ENCODE measurements at regions not wholly inside any gene's neighbourhood (a gene's known extent, or its start where the extent isn't known, plus 50 kb on each side); places are given as distances from the start of the nearest gene placed in this dataset.

GRCh38 chr13:84500016-84500415 lies 617.7 kb upstream of the SLITRK1 start:
- Histone ChIP-seq H3K27me3 (no peaks in the 10 kb centered on the region), H3K36me3 (no peaks in the 10 kb centered on the region), H3K4me3 (no peak overlapping the region), H3K4me1 (no peaks in the 10 kb centered on the region), H3K27ac (no peak overlapping the region), H3K9me3 (no peaks in the 10 kb centered on the region)
- TF ChIP-seq EP300 (IDR thresholded peaks at IDR 0.05; ENCODE audit: low read depth) (no peak), CTCF (IDR thresholded peaks at IDR 0.05) (no peak), POLR2A (IDR thresholded peaks at IDR 0.05) (no peak), POLR2AphosphoS5 (IDR thresholded peaks at IDR 0.05) (no peak)
- WGBS, 2 donors (ENCODE audit: low coverage in 1 of 2): 36 to 56% methylated on average over 1 of the region's 1 CpG
- in situ Hi-C loops (cut with MboI; ENCODE audit: low pct_ligation_motif_present in 1 of 4, low pct_unique_long_range_greater_than_20kb in 1 of 4, low sequenced_read_pairs in 3 of 4): no loop called here
- intact Hi-C loops (cut with DNase I; ENCODE audit: low total_unique reads): no loop called here
- DNase-seq: no peak

- no peaks in the 10 kb centered on the region for H3K9me3 ChIP-seq
- H3K4me1 ChIP-seq: no peaks in the 10 kb centered on the region
- no peak overlapping the region for H3K4me3 ChIP-seq
- no peak overlapping the region for H3K27ac ChIP-seq
- in situ Hi-C loops (cut with MboI; ENCODE audit: low pct_ligation_motif_present in 1 of 4, low pct_unique_long_range_greater_than_20kb in 1 of 4, low sequenced_read_pairs in 3 of 4): no loop called here
- TF ChIP-seq POLR2A (IDR thresholded peaks at IDR 0.05): no peak
- TF ChIP-seq EP300 (IDR thresholded peaks at IDR 0.05; ENCODE audit: low read depth): no peak
- no peak for TF ChIP-seq POLR2AphosphoS5 (IDR thresholded peaks at IDR 0.05)
- TF ChIP-seq CTCF (IDR thresholded peaks at IDR 0.05): no peak
- 78 to 86% methylated on average over 4 to 5 of the region's 5 CpGs for WGBS, 2 donors (ENCODE audit: low coverage in 1 of 2)
- intact Hi-C loops (cut with DNase I; ENCODE audit: low total_unique reads): no loop called here
- H3K36me3 ChIP-seq: no peaks in the 10 kb centered on the region
- no peak for DNase-seq
- no peaks in the 10 kb centered on the region for H3K27me3 ChIP-seq
Measured at GRCh38 chr13:84497613-84498012, 615.3 kb upstream of the SLITRK1 start.

- DNase-seq: no peak
- Histone ChIP-seq H3K4me1 (no peaks in the 10 kb centered on the region), H3K9me3 (no peaks in the 10 kb centered on the region), H3K36me3 (no peaks in the 10 kb centered on the region), H3K4me3 (no peak overlapping the region), H3K27me3 (no peaks in the 10 kb centered on the region), H3K27ac (no peak overlapping the region)
- in situ Hi-C loops (cut with MboI; ENCODE audit: low pct_ligation_motif_present in 1 of 4, low pct_unique_long_range_greater_than_20kb in 1 of 4, low sequenced_read_pairs in 3 of 4) (no loop called here), intact Hi-C loops (cut with DNase I; ENCODE audit: low total_unique reads) (no loop called here)
- WGBS, 2 donors (ENCODE audit: low coverage in 1 of 2): 67 to 83% methylated on average over 1 to 4 of the region's 4 CpGs
- TF ChIP-seq CTCF (IDR thresholded peaks at IDR 0.05) (no peak), POLR2A (IDR thresholded peaks at IDR 0.05) (no peak), EP300 (IDR thresholded peaks at IDR 0.05; ENCODE audit: low read depth) (no peak), POLR2AphosphoS5 (IDR thresholded peaks at IDR 0.05) (no peak)
Measured at GRCh38 chr13:84491952-84492351, 609.7 kb upstream of the SLITRK1 start.

GRCh38 chr13:84487752-84488151 lies 605.5 kb upstream of the SLITRK1 start:
- Histone ChIP-seq H3K27ac (no peak overlapping the region), H3K4me1 (no peaks in the 10 kb centered on the region), H3K27me3 (no peaks in the 10 kb centered on the region), H3K9me3 (peaks cover 0 to 2% of the 10 kb centered on the region in 2 donors), H3K36me3 (no peaks in the 10 kb centered on the region), H3K4me3 (no peak overlapping the region)
- intact Hi-C loops (cut with DNase I; ENCODE audit: low total_unique reads) (no loop called here), in situ Hi-C loops (cut with MboI; ENCODE audit: low pct_ligation_motif_present in 1 of 4, low pct_unique_long_range_greater_than_20kb in 1 of 4, low sequenced_read_pairs in 3 of 4) (no loop called here)
- DNase-seq: no peak
- WGBS, 2 donors (ENCODE audit: low coverage in 1 of 2): 53 to 70% methylated on average over 1 of the region's 1 CpG
- no peak for TF ChIP-seq CTCF (IDR thresholded peaks at IDR 0.05)
